ENCODE measurements at regions not wholly inside any gene's neighbourhood (a gene's known extent, or its start where the extent isn't known, plus 50 kb on each side); places are given as distances from the start of the nearest gene placed in this dataset.
"Not testable (repeated sequence)": the region's sequence is repeated elsewhere in the genome, so short reads cannot be mapped to it uniquely, and the experiment has no call there.

DNA sequence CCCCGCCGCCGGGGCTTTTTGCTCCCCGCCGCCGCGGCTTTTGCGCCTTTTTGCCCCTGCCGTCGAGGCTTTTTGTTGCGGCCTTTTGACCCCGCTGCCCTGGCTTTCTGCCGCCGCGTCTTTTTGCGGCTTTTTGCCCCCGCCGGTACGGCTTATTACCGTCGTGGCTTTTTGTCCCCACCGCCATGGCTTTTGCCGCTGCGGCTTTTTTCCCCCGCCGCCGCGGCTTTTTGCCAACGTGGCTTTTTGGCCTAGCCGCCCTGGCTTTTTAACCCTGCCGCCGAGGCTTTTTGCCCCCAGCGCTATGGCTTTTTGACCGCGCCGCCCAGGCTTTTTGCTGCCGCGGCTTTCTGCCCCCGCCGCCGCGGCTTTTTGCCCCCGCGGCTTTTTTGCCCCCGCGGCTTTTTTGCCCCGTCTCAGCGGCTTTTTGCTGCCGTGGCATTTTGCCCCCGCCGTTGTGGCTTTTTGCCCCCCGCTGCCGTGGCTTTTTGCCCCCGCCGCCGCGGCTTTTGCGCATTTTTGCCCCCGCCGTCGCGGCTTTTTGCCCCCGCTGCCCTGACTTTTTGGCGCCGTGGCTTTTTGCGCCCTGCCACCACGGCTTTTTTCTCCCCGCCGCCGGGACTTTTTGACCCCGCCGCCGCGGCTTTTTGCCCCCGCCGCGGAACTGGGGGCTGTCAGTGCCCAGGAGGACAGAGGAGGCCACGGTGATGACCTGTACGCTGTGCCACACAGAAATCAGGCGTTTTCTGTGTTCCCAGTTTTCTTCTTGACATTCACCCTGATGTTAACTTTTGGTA is 4828.5 kb upstream of the OR11H1 start:
- H2AFZ ChIP-seq (ENCODE audit: low read depth); H3F3A ChIP-seq (replicated peaks; ENCODE audit: insufficient read depth); H3K27ac ChIP-seq (ENCODE audit: low read depth in 2 of 2, low read length in 1 of 2); H3K36me3 ChIP-seq (replicated peaks in 1 of 2; ENCODE audit: control insufficient read depth in 1 of 2, insufficient read depth in 2 of 2, low read length in 1 of 2); H3K79me2 ChIP-seq (ENCODE audit: insufficient read depth); H4K20me1 ChIP-seq (ENCODE audit: insufficient read depth); H3K4me3 ChIP-seq (ENCODE audit: low read depth in 2 of 2, low read length in 1 of 2); H3K27me3 ChIP-seq (ENCODE audit: insufficient read depth); H3K4me2 ChIP-seq; H3K4me1 ChIP-seq (ENCODE audit: control insufficient read depth in 1 of 2, insufficient read depth in 2 of 2, low read depth in 1 of 2, low read length in 1 of 2); H3K9me3 ChIP-seq; H3K9ac ChIP-seq; POLR2A ChIA-PET; CTCF ChIA-PET; DNase-seq; H3K9me2 ChIP-seq: not testable (repeated sequence)
- WGBS (ENCODE audit: low lambda C conversion rate): 76% methylated on average over 73 of the region's 80 CpGs

DNA sequence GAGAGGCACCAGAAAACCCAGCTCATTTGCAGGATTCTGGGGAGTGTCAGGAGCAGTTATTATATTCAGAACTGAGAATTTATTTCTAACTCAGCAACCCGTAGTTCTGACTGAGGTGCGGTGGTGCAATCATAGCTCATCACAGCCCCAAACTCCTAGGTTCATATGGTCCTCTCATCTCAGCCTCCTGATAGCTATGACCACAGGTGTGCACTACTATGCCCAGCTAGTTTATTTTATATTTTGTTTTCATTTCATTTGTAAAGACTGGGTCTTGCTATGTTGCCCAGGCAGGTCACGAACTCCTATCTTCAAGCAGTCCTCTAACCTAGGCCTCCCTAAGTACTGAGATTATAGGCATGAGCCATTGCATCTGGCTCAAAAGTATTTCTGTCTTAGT is 4819.8 kb upstream of the OR11H1 start:
- H4K20me1 ChIP-seq (ENCODE audit: insufficient read depth); H3K79me2 ChIP-seq (ENCODE audit: insufficient read depth); POLR2A ChIA-PET; H3K27ac ChIP-seq (ENCODE audit: low read depth in 2 of 2, low read length in 1 of 2); DNase-seq; H3K4me3 ChIP-seq (ENCODE audit: low read depth in 2 of 2, low read length in 1 of 2); H3K4me2 ChIP-seq; H3K27me3 ChIP-seq (ENCODE audit: insufficient read depth); H3K9me3 ChIP-seq; H3K9me2 ChIP-seq; H3F3A ChIP-seq (replicated peaks; ENCODE audit: insufficient read depth); H3K4me1 ChIP-seq (ENCODE audit: control insufficient read depth in 1 of 2, insufficient read depth in 2 of 2, low read depth in 1 of 2, low read length in 1 of 2); H3K9ac ChIP-seq; H3K36me3 ChIP-seq (replicated peaks in 1 of 2; ENCODE audit: control insufficient read depth in 1 of 2, insufficient read depth in 2 of 2, low read length in 1 of 2); H2AFZ ChIP-seq (ENCODE audit: low read depth); CTCF ChIA-PET: not testable (repeated sequence)
- WGBS (ENCODE audit: low lambda C conversion rate): 3% methylated on average over 3 of the region's 3 CpGs

DNA sequence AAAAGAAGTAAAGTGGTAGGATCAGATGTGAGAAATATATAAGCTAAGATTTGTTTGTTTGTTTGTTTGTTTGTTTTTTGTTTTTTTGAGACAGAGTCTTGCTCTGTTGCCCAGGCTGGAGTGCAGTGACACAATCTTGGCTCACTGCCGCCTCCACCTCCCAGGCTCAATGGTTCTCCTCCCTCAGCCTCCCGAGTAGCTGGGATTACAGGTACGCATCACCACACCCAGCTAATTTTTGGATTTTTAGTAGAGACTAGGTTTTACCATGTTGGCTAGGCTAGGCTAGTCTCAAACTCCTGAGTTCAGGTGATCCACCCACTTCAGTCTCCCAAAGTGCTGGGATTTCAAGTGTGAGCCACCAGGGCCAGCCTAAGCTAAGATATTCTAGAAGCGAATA is 4817.1 kb upstream of the OR11H1 start:
- H3K36me3 ChIP-seq (replicated peaks in 1 of 2; ENCODE audit: control insufficient read depth in 1 of 2, insufficient read depth in 2 of 2, low read length in 1 of 2); H4K20me1 ChIP-seq (ENCODE audit: insufficient read depth); H3K4me2 ChIP-seq; H3K9me2 ChIP-seq; H2AFZ ChIP-seq (ENCODE audit: low read depth); DNase-seq; CTCF ChIA-PET; H3K4me3 ChIP-seq (ENCODE audit: low read depth in 2 of 2, low read length in 1 of 2); H3K27ac ChIP-seq (ENCODE audit: low read depth in 2 of 2, low read length in 1 of 2); H3K9ac ChIP-seq; H3K4me1 ChIP-seq (ENCODE audit: control insufficient read depth in 1 of 2, insufficient read depth in 2 of 2, low read depth in 1 of 2, low read length in 1 of 2); H3K79me2 ChIP-seq (ENCODE audit: insufficient read depth); H3K27me3 ChIP-seq (ENCODE audit: insufficient read depth); POLR2A ChIA-PET; H3K9me3 ChIP-seq; H3F3A ChIP-seq (replicated peaks; ENCODE audit: insufficient read depth): not testable (repeated sequence)
- WGBS (ENCODE audit: low lambda C conversion rate): under 1% methylated on average over 4 of the region's 4 CpGs

DNA sequence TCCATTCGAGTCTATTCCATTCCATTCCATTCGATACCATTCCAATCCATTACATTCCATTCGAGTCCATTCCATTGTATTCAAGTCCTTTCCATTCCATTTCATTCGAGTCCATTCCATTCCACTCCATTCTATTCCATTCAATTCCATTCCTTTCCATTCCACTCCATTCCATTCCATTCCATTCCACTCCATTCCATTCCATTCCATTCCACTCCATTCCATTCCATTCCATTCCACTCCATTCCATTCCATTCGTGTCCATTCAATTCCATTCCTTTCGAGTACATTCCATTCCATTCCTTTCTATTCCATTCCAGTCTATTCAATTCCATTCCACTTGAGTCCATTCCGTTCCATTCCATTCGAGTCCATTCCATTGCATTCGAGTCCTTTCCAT is 4805.2 kb upstream of the OR11H1 start:
- H2AFZ ChIP-seq (ENCODE audit: low read depth); POLR2A ChIA-PET; H3F3A ChIP-seq (replicated peaks; ENCODE audit: insufficient read depth); CTCF ChIA-PET; H3K9me2 ChIP-seq; DNase-seq; H3K27ac ChIP-seq (ENCODE audit: low read depth in 2 of 2, low read length in 1 of 2); H3K27me3 ChIP-seq (ENCODE audit: insufficient read depth); H3K9ac ChIP-seq; H3K4me1 ChIP-seq (ENCODE audit: control insufficient read depth in 1 of 2, insufficient read depth in 2 of 2, low read depth in 1 of 2, low read length in 1 of 2); H3K4me2 ChIP-seq; H4K20me1 ChIP-seq (ENCODE audit: insufficient read depth); H3K79me2 ChIP-seq (ENCODE audit: insufficient read depth); H3K4me3 ChIP-seq (ENCODE audit: low read depth in 2 of 2, low read length in 1 of 2); H3K36me3 ChIP-seq (replicated peaks in 1 of 2; ENCODE audit: control insufficient read depth in 1 of 2, insufficient read depth in 2 of 2, low read length in 1 of 2): not testable (repeated sequence)
- 4% methylated on average over 9 of the region's 9 CpGs for WGBS (ENCODE audit: low lambda C conversion rate)
- H3K9me3 ChIP-seq: peaks cover 11% of the 10 kb centered on the region; the same call in 1 of the 2 replicates

DNA sequence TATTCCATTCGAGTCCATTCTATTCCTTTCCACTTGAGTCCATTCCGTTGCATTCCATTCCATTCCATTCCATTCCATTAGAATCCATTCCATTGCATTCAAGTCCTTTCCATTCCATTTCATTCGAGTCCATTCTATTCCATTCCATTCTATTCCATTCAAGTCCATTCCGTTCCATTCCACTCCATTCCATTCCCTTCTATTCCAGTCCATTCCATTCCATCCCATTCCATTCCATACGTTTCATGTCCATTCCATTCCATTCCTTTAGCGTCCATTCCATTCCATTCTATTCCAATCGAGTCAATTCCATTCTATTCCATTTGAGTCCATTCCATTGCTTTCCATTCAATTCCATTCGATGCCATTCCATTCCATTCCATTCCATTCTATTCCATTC is 4804.0 kb upstream of the OR11H1 start:
- H3K4me3 ChIP-seq (ENCODE audit: low read depth in 2 of 2, low read length in 1 of 2); H3K79me2 ChIP-seq (ENCODE audit: insufficient read depth); H3K9ac ChIP-seq; DNase-seq; H4K20me1 ChIP-seq (ENCODE audit: insufficient read depth); H3K4me2 ChIP-seq; POLR2A ChIA-PET; H3K36me3 ChIP-seq (replicated peaks in 1 of 2; ENCODE audit: control insufficient read depth in 1 of 2, insufficient read depth in 2 of 2, low read length in 1 of 2); H3K9me2 ChIP-seq; H3F3A ChIP-seq (replicated peaks; ENCODE audit: insufficient read depth); H3K4me1 ChIP-seq (ENCODE audit: control insufficient read depth in 1 of 2, insufficient read depth in 2 of 2, low read depth in 1 of 2, low read length in 1 of 2); CTCF ChIA-PET; H2AFZ ChIP-seq (ENCODE audit: low read depth); H3K27ac ChIP-seq (ENCODE audit: low read depth in 2 of 2, low read length in 1 of 2); H3K27me3 ChIP-seq (ENCODE audit: insufficient read depth): not testable (repeated sequence)
- WGBS (ENCODE audit: low lambda C conversion rate): 3% methylated on average over 8 of the region's 8 CpGs
- H3K9me3 ChIP-seq: peaks cover 11% of the 10 kb centered on the region; the same call in 1 of the 2 replicates

Data from SK-N-SH (cell line).